K562 (cell line): ENCODE measurements at regions not wholly inside any gene's neighbourhood (a gene's known extent, or its start where the extent isn't known, plus 50 kb on each side); places are given as distances from the start of the nearest gene placed in this dataset.

Source experiments
- CHD1 ChIP-seq: fragments of 200-600 bp; sonication (generic); IDR thresholded peaks from one replicate; pipeline ENCODE4 v1.6.1; 2012; ENCODE audit warnings: mild to moderate bottlenecking, moderate library complexity, low read length, inconsistent platforms
- MTA1 ChIP-seq: fragments of 450-650 bp; IDR thresholded peaks from 2 replicates; pipeline ENCODE4 v1.6.1; 2017; ENCODE audit warnings: borderline replicate concordance
- SMARCA4 ChIP-seq: fragments of 450-650 bp; IDR thresholded peaks from 2 replicates; pipeline ENCODE4 v1.6.1; 2016

GRCh38 chr5:53424686-53425615, 55.5 kb upstream of the FST start:
- TF ChIP-seq MTA1 = no peak
- no peak for TF ChIP-seq SMARCA4
- TF ChIP-seq CHD1 = no peak
